Uterus (tissue), 3 donors: ENCODE measurements at regions not wholly inside any gene's neighbourhood (a gene's known extent, or its start where the extent isn't known, plus 50 kb on each side); places are given as distances from the start of the nearest gene placed in this dataset.

Experiments
- DNase-seq, 2 donors: peaks; one replicate each; pipeline ENCODE4 v3.0.0-alpha.2; 2019 to 2020
- H3K27ac ChIP-seq, 2 donors: fragments of 200-600 bp; sonication (generic); 1 replicate in 1 of 2; 2 replicates in 1 of 2; pipeline ENCODE4 v1.5.1; 2016 to 2018
- H3K27me3 ChIP-seq, 2 donors: fragments of 200-600 bp; sonication (generic); one replicate each; pipeline ENCODE4 v1.5.1; 2018 to 2019; ENCODE audit warnings: control low read depth in 1 of 2
- H3K36me3 ChIP-seq, 2 donors: fragments of 200-600 bp; sonication (generic); one replicate each; pipeline ENCODE4 v1.5.1; 2019; ENCODE audit warnings: control low read depth in 1 of 2
- H3K4me1 ChIP-seq, 2 donors: fragments of 200-600 bp; sonication (generic); one replicate each; pipeline ENCODE4 v1.5.1; 2018 to 2019; ENCODE audit warnings: control low read depth in 1 of 2
- H3K4me3 ChIP-seq, 2 donors: fragments of 200-600 bp; sonication (generic); 1 replicate in 1 of 2; 2 replicates in 1 of 2; pipeline ENCODE4 v1.5.1; 2018 to 2019; ENCODE audit warnings: mild to moderate bottlenecking in 1 of 2
- H3K9me3 ChIP-seq, 2 donors: fragments of 200-600 bp; sonication (generic); one replicate each; pipeline ENCODE4 v1.5.1; 2019; ENCODE audit warnings: control low read depth in 1 of 2
- POLR2A ChIP-seq, 2 donors: fragments of 450-650 bp; IDR thresholded peaks; one replicate each; pipeline ENCODE4 v1.6.1; 2016; ENCODE audit warnings: antibody characterized with exemption in 2 of 2, mild to moderate bottlenecking in 1 of 2, moderate library complexity in 1 of 2
- intact Hi-C: fragments of 100-400 bp; cut with DNase I; formaldehyde crosslinking; loops from one replicate; pipeline ENCODE4 v1.15.1; 2023; ENCODE audit warnings: low total_unique reads
- TF ChIP-seq, protein P1 (sequence below), 4 experiments: fragments of 200-600 bp in 2 of 4; fragments of 450-650 bp in 2 of 4; sonication (generic) in 2 of 4; IDR thresholded peaks; one replicate each; pipeline ENCODE4 v1.5.1; 2016 to 2019; ENCODE audit warnings: antibody characterized with exemption in 4 of 4, mild to moderate bottlenecking in 2 of 4, moderate library complexity in 1 of 4
- donor health status: DM: yes; HTN: yes; CAD: no.

DNA sequence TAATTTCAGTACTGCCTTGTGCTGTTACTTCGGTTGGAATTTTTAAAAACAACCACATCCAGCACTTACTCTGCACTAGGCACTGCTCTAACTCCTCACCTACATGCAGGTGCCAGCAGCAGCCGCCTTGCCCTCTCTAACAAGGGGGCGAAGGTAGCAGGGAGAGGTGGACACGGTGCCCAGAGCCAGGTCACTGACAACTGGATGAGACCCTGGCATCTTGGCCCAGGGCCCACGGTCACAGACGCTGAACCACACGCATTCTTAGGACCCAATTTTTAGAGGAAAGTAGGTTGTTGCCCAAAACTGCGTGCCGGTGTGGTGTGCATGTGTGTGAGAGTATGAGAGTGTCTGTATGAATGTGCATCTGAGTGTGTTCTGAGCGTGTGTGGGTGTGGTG is 63.4 kb upstream of the GATA2 start:
- Histone ChIP-seq H3K36me3 (no peaks in the 10 kb centered on the region), H3K27ac (no peak overlapping the region), H3K4me3 (no peak overlapping the region), H3K4me1 (peaks cover 0 to 3% of the 10 kb centered on the region in 2 donors), H3K27me3 (no peaks in the 10 kb centered on the region), H3K9me3 (no peaks in the 10 kb centered on the region)
- intact Hi-C loops = loop anchor here (10.0 kb wide), 1 partner anchor 622 kb away; no protein-coding TSS in a partner anchor
- TF ChIP-seq, protein P1, sequence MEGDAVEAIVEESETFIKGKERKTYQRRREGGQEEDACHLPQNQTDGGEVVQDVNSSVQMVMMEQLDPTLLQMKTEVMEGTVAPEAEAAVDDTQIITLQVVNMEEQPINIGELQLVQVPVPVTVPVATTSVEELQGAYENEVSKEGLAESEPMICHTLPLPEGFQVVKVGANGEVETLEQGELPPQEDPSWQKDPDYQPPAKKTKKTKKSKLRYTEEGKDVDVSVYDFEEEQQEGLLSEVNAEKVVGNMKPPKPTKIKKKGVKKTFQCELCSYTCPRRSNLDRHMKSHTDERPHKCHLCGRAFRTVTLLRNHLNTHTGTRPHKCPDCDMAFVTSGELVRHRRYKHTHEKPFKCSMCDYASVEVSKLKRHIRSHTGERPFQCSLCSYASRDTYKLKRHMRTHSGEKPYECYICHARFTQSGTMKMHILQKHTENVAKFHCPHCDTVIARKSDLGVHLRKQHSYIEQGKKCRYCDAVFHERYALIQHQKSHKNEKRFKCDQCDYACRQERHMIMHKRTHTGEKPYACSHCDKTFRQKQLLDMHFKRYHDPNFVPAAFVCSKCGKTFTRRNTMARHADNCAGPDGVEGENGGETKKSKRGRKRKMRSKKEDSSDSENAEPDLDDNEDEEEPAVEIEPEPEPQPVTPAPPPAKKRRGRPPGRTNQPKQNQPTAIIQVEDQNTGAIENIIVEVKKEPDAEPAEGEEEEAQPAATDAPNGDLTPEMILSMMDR (IDR thresholded peaks at IDR 0.05) = no peak
- no peak for TF ChIP-seq POLR2A (IDR thresholded peaks at IDR 0.05)
- DNase-seq = no peak

DNA sequence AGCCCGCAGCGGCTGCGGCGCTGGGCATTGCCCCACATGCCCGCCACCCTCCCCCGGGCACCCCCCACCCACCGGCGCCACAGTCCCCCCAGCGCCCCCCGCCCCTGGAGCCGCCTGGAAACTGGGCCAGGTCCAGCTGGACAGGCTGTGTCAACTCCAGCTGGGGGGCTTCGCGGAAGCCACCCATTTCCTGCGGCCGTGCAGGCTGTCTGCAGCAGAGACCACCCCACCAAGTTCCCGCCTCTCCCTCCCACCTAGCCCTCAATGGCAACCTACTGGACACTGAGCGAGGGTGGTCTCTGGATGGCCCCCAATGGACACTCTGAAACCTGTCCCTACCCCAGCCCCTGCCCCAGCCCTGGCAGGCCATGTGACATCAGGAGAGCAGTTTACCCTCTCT is 62.8 kb upstream of the GATA2 start:
- peak overlapping the region in 1 of 2 donors; percentile 31 for H3K27ac ChIP-seq
- no peak overlapping the region for H3K4me3 ChIP-seq
- H3K9me3 ChIP-seq = no peaks in the 10 kb centered on the region
- no peak for TF ChIP-seq POLR2A (IDR thresholded peaks at IDR 0.05)
- TF ChIP-seq, protein P1 (IDR thresholded peaks at IDR 0.05) = no peak
- DNase-seq = no peak
- H3K27me3 ChIP-seq = no peaks in the 10 kb centered on the region
- H3K4me1 ChIP-seq = peaks cover 0 to 3% of the 10 kb centered on the region in 2 donors
- intact Hi-C loops = loop anchor here (10.0 kb wide), 1 partner anchor 621 kb away; no protein-coding TSS in a partner anchor
- H3K36me3 ChIP-seq = no peaks in the 10 kb centered on the region

DNA sequence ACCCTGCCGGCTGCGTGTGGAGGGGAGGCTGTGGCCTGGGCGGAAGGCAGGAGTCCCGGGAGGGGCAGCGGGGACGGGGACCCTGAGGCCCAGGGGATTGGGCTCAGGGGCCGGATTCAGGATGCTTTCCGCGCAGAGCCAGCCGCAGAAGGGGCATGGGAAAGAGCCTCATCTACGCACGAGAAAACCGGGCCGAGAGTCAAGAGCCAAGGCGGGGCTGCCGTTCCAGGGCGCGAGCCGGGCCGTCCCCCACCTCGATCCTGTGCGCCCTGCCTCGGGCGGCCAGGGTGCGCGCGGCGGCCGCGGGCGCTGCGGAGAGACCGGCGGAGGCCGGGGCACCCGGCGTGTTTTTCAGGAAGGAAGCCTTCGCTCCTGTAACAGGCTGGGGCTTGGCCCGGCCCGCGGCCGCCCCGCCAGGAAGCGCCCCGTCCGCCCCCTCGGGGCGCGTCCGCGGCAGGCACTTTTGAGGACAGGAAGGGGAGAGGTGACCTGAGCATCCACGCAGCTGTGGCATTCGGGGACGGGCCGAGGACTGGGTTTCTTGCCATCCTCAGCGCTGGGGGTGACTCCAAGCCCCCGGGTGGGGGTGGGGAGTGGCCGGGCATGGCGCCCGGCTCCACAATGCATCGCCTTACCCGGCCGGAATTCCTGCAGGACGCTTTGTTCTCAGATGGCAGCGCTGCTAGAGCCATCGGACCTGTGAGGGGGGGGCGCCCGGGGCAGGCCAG is 62.3 kb upstream of the GATA2 start:
- Histone ChIP-seq H3K4me1 (peaks cover 0 to 3% of the 10 kb centered on the region in 2 donors), H3K9me3 (no peaks in the 10 kb centered on the region), H3K36me3 (no peaks in the 10 kb centered on the region), H3K4me3 (no peak overlapping the region), H3K27me3 (no peaks in the 10 kb centered on the region), H3K27ac (peak overlapping the region; percentile 31 to 59)
- DNase-seq = peak; percentile 43 to 76
- intact Hi-C loops = loop anchor here (10.0 kb wide), 1 partner anchor 620 kb away; no protein-coding TSS in a partner anchor
- no peak for TF ChIP-seq POLR2A (IDR thresholded peaks at IDR 0.05)

DNA sequence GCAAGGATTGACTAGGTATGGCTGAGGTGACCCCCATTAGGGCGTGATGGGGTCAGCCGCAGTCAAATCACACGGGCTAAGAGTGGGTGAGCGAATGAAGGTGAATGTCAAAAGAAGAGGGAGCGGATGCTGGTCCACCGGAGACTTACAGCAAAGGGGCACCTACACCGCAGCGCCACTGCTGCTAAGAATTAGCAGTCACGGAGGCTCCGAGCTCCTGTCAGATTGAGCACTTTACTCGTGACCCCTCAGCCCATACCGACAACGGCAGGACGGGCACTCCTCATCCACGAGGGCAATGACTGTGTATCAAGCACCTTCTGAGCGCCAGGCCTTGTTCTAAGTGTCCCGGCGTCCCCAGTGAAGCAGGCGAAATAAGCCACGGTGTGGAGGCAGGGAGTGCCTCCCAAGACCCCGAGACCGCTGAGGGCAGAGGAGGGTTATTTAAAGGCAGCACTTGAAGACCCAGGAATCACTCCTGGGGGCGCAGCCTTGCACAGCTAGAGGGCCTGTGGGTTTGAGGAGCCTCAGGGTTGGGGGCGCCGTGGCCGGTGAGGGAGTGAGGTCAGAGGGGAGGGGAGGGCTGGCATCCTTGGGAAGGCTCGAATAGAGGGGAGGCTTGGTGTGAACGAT is 61.6 kb upstream of the GATA2 start:
- H3K27ac ChIP-seq = peak overlapping the region; percentile 18 to 59
- no peaks in the 10 kb centered on the region for H3K9me3 ChIP-seq
- peak in 1 of 2 donors; percentile 15 for DNase-seq
- peaks cover 0 to 3% of the 10 kb centered on the region in 2 donors for H3K4me1 ChIP-seq
- no peaks in the 10 kb centered on the region for H3K27me3 ChIP-seq
- no peak overlapping the region for H3K4me3 ChIP-seq
- intact Hi-C loops = loop anchor here (10.0 kb wide), 1 partner anchor 620 kb away; no protein-coding TSS in a partner anchor
- no peaks in the 10 kb centered on the region for H3K36me3 ChIP-seq
- TF ChIP-seq, protein P1 (IDR thresholded peaks at IDR 0.05) = no peak

DNA sequence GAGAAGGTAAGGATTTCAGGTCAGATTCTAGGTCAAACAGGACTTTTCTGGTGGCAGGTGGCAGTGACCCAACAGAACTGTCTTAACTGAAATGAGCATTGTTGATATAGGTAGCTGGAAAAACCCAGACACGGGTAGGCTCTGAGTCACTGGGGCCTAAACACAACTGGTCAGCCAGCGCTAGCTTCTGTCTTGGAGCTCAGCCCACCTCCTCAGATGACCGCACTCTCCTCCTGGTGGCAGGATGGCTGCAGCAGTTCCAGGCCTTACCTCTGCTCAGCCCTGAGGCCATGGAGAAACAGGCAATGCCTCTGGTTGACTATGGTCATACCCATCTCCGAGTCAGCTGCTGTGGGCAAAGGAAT is 61.1 kb upstream of the GATA2 start:
- peaks cover 0 to 3% of the 10 kb centered on the region in 2 donors for H3K4me1 ChIP-seq
- intact Hi-C loops = loop anchor here (10.0 kb wide), 1 partner anchor 619 kb away; no protein-coding TSS in a partner anchor
- H3K27me3 ChIP-seq = no peaks in the 10 kb centered on the region
- no peak overlapping the region for H3K4me3 ChIP-seq
- DNase-seq = peak in 1 of 2 donors; percentile 16
- H3K36me3 ChIP-seq = no peaks in the 10 kb centered on the region
- no peaks in the 10 kb centered on the region for H3K9me3 ChIP-seq
- TF ChIP-seq POLR2A (IDR thresholded peaks at IDR 0.05) = no peak
- TF ChIP-seq, protein P1 (IDR thresholded peaks at IDR 0.05) = no peak
- no peak overlapping the region for H3K27ac ChIP-seq
